ENCODE measurements at regions not wholly inside any gene's neighbourhood (a gene's known extent, or its start where the extent isn't known, plus 50 kb on each side); places are given as distances from the start of the nearest gene placed in this dataset.

GRCh38 chr13:85725433-85725832 lies 73.8 kb downstream of the SLITRK6 start:
- H3F3A ChIP-seq (ENCODE audit: control insufficient read depth, insufficient read depth), result no peaks in the 10 kb centered on the region
- H4K20me1 ChIP-seq (ENCODE audit: control insufficient read depth, insufficient read depth, low read depth, low read length), result no peaks in the 10 kb centered on the region
- no peak for TF ChIP-seq EZH2phosphoT487 (IDR thresholded peaks at IDR 0.05; ENCODE audit: borderline replicate concordance, low read length)
- TF ChIP-seq CTCF (IDR thresholded peaks at IDR 0.05; ENCODE audit: low read depth, low read length, poor library complexity, severe bottlenecking), result no peak
- H3K27me3 ChIP-seq (ENCODE audit: control insufficient read depth, low read length), result no peaks in the 10 kb centered on the region
- H3K36me3 ChIP-seq (ENCODE audit: control insufficient read depth, low read length), result no peaks in the 10 kb centered on the region
- no peaks in the 10 kb centered on the region for H3K9me2 ChIP-seq (replicated peaks; ENCODE audit: control insufficient read depth, low read length)
- no peak overlapping the region for H3K27ac ChIP-seq (ENCODE audit: low read depth, low read length)
- no peak overlapping the region for H3K4me2 ChIP-seq (ENCODE audit: low read length)
- no peak overlapping the region for H3K4me3 ChIP-seq (ENCODE audit: low read length)
- no peaks in the 10 kb centered on the region for H3K9me3 ChIP-seq (ENCODE audit: control insufficient read depth, insufficient read depth, low read length)
- no peaks in the 10 kb centered on the region for H3K79me2 ChIP-seq (ENCODE audit: control insufficient read depth, low read length)
- H3K4me1 ChIP-seq (ENCODE audit: control insufficient read depth, low read length), result no peaks in the 10 kb centered on the region

- TF ChIP-seq CTCF (IDR thresholded peaks at IDR 0.05; ENCODE audit: low read depth, low read length, poor library complexity, severe bottlenecking), result no peak
- TF ChIP-seq EZH2phosphoT487 (IDR thresholded peaks at IDR 0.05; ENCODE audit: borderline replicate concordance, low read length), result no peak
- Histone ChIP-seq H4K20me1 (ENCODE audit: control insufficient read depth, insufficient read depth, low read depth, low read length) (no peaks in the 10 kb centered on the region), H3K4me2 (ENCODE audit: low read length) (no peak overlapping the region), H3K27ac (ENCODE audit: low read depth, low read length) (no peak overlapping the region), H3K27me3 (ENCODE audit: control insufficient read depth, low read length) (no peaks in the 10 kb centered on the region), H3K9me3 (ENCODE audit: control insufficient read depth, insufficient read depth, low read length) (no peaks in the 10 kb centered on the region), H3F3A (ENCODE audit: control insufficient read depth, insufficient read depth) (no peaks in the 10 kb centered on the region), H3K4me1 (ENCODE audit: control insufficient read depth, low read length) (no peaks in the 10 kb centered on the region), H3K9me2 (replicated peaks; ENCODE audit: control insufficient read depth, low read length) (no peaks in the 10 kb centered on the region), H3K4me3 (ENCODE audit: low read length) (no peak overlapping the region), H3K36me3 (ENCODE audit: control insufficient read depth, low read length) (no peaks in the 10 kb centered on the region), H3K79me2 (ENCODE audit: control insufficient read depth, low read length) (no peaks in the 10 kb centered on the region)
These were observed 74.4 kb downstream of the SLITRK6 start for GRCh38 chr13:85724546-85725432.

- H3K9me2 ChIP-seq (replicated peaks; ENCODE audit: control insufficient read depth, low read length), result no peaks in the 10 kb centered on the region
- H3K27ac ChIP-seq (ENCODE audit: low read depth, low read length), result no peak overlapping the region
- no peak overlapping the region for H3K4me2 ChIP-seq (ENCODE audit: low read length)
- H3K27me3 ChIP-seq (ENCODE audit: control insufficient read depth, low read length), result no peaks in the 10 kb centered on the region
- no peak for TF ChIP-seq CTCF (IDR thresholded peaks at IDR 0.05; ENCODE audit: low read depth, low read length, poor library complexity, severe bottlenecking)
- H3F3A ChIP-seq (ENCODE audit: control insufficient read depth, insufficient read depth), result no peaks in the 10 kb centered on the region
- H3K4me1 ChIP-seq (ENCODE audit: control insufficient read depth, low read length), result no peaks in the 10 kb centered on the region
- H3K36me3 ChIP-seq (ENCODE audit: control insufficient read depth, low read length), result no peaks in the 10 kb centered on the region
- H4K20me1 ChIP-seq (ENCODE audit: control insufficient read depth, insufficient read depth, low read depth, low read length), result no peaks in the 10 kb centered on the region
- H3K4me3 ChIP-seq (ENCODE audit: low read length), result no peak overlapping the region
- H3K9me3 ChIP-seq (ENCODE audit: control insufficient read depth, insufficient read depth, low read length), result no peaks in the 10 kb centered on the region
- no peaks in the 10 kb centered on the region for H3K79me2 ChIP-seq (ENCODE audit: control insufficient read depth, low read length)
These were observed 79.5 kb downstream of the SLITRK6 start for GRCh38 chr13:85719749-85720148.

Measured in DOHH2 (cell line).